KMS-11 (cell line): ENCODE measurements at regions not wholly inside any gene's neighbourhood (a gene's known extent, or its start where the extent isn't known, plus 50 kb on each side); places are given as distances from the start of the nearest gene placed in this dataset.

Source experiments
- H2AFZ ChIP-seq: fragments of 200-600 bp; sonication (generic); 2 replicates; pipeline ENCODE4 v1.6.1; 2016; ENCODE audit warnings: antibody characterized with exemption, mixed run types, low read depth
- H3K27ac ChIP-seq: fragments of 200-600 bp; sonication (generic); 2 replicates; pipeline ENCODE4 v1.6.1; 2016; ENCODE audit warnings: mild to moderate bottlenecking, mixed run types
- H3K27me3 ChIP-seq: fragments of 200-600 bp; sonication (generic); 2 replicates; pipeline ENCODE4 v1.6.1; 2017; ENCODE audit warnings: mild to moderate bottlenecking, low read depth, mixed run types, moderate library complexity; ENCODE audit not compliant: insufficient read depth
- H3K36me3 ChIP-seq: fragments of 200-600 bp; sonication (generic); 2 replicates; pipeline ENCODE4 v1.6.1; 2017; ENCODE audit warnings: mild to moderate bottlenecking, mixed run types; ENCODE audit not compliant: insufficient read depth
- H3K4me1 ChIP-seq: fragments of 200-600 bp; sonication (generic); 2 replicates; pipeline ENCODE4 v1.6.1; 2016; ENCODE audit warnings: mild to moderate bottlenecking, low read depth, mixed run types; ENCODE audit not compliant: poor library complexity, severe bottlenecking
- H3K4me2 ChIP-seq: fragments of 200-600 bp; sonication (generic); 2 replicates; pipeline ENCODE4 v1.7.0; 2016; ENCODE audit warnings: mild to moderate bottlenecking, mixed run types
- H3K4me3 ChIP-seq: fragments of 200-600 bp; sonication (generic); IDR thresholded peaks from 2 replicates; pipeline ENCODE4 v1.6.1; 2017; ENCODE audit warnings: low read depth, low read length, mixed read lengths; ENCODE audit not compliant: insufficient read depth
- H3K79me2 ChIP-seq: fragments of 200-600 bp; sonication (generic); 2 replicates; pipeline ENCODE4 v1.6.1; 2016; ENCODE audit warnings: low read depth, mixed run types; ENCODE audit not compliant: insufficient read depth
- H3K9ac ChIP-seq: fragments of 200-600 bp; sonication (generic); 2 replicates; pipeline ENCODE4 v1.6.1; 2016; ENCODE audit warnings: mild to moderate bottlenecking, mixed run types
- H4K20me1 ChIP-seq: fragments of 200-600 bp; sonication (generic); 2 replicates; pipeline ENCODE4 v1.6.1; 2016; ENCODE audit warnings: mild to moderate bottlenecking, mixed run types; ENCODE audit not compliant: insufficient read depth
- TF ChIP-seq, protein P1 (sequence below): fragments of 200-600 bp; sonication (generic); conservative IDR thresholded peaks from 2 replicates; pipeline ENCODE4 v1.6.1; 2017; ENCODE audit warnings: low read depth, mild to moderate bottlenecking, antibody characterized with exemption, low read length, moderate library complexity, mixed read lengths

DNA sequence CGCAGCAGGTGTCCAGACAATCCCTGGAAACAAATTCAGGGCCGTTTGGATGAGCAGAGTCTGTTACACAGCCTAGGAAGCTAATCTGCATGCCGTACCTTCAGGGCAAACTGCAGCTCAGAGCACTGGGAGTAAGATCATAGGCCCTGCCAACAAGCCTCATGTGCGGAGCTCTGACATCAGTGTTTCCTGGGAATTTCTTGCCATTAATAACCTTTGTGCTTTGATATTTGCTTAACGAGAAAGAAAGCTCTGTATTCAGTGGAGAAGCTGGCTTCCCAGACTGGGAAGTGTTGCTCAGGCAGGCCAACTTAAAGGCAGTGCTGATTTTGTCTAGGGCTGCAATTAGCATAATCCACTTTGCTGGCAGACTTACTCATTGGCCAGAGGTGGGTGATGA is 116.1 kb upstream of the KLHL25 start:
- Histone ChIP-seq H2AFZ (no peak overlapping the region), H3K27me3 (no peaks in the 10 kb centered on the region)

DNA sequence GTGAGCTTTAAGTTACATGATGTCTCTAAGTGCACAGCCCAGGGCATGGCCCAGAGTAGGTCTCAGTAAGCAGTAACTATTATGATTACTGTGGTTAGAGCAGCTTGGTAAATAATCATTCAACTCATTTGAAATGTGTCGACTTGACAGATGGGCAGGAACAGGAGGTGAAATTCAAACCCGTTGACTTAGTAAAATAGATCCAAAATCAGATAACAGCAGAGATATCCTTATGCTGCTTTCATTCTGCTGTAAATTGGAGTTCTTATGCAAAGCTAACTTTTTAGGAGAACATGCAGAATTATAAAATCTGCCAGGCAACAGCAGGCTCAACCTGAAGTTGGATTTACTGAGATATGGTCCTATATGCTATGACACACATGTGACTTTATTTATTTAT is 118.7 kb upstream of the KLHL25 start:
- H3K9ac ChIP-seq = no peak overlapping the region
- peaks cover 42% of the 10 kb centered on the region for H3K4me1 ChIP-seq
- no peaks in the 10 kb centered on the region for H3K79me2 ChIP-seq
- no peaks in the 10 kb centered on the region for H3K27me3 ChIP-seq
- H3K36me3 ChIP-seq = no peaks in the 10 kb centered on the region
- H3K4me3 ChIP-seq = no peak overlapping the region
- no peak overlapping the region for H3K27ac ChIP-seq
- H2AFZ ChIP-seq = no peak overlapping the region
- no peak overlapping the region for H3K4me2 ChIP-seq
- TF ChIP-seq, protein P1, sequence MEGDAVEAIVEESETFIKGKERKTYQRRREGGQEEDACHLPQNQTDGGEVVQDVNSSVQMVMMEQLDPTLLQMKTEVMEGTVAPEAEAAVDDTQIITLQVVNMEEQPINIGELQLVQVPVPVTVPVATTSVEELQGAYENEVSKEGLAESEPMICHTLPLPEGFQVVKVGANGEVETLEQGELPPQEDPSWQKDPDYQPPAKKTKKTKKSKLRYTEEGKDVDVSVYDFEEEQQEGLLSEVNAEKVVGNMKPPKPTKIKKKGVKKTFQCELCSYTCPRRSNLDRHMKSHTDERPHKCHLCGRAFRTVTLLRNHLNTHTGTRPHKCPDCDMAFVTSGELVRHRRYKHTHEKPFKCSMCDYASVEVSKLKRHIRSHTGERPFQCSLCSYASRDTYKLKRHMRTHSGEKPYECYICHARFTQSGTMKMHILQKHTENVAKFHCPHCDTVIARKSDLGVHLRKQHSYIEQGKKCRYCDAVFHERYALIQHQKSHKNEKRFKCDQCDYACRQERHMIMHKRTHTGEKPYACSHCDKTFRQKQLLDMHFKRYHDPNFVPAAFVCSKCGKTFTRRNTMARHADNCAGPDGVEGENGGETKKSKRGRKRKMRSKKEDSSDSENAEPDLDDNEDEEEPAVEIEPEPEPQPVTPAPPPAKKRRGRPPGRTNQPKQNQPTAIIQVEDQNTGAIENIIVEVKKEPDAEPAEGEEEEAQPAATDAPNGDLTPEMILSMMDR = no peak
- H4K20me1 ChIP-seq = no peaks in the 10 kb centered on the region

More for the DNA sequence above, 116.1 kb upstream of the KLHL25 start:
- peaks cover 17% of the 10 kb centered on the region for H3K4me1 ChIP-seq
- H3K36me3 ChIP-seq = no peaks in the 10 kb centered on the region
- H3K27ac ChIP-seq = no peak overlapping the region
- H3K4me3 ChIP-seq = no peak overlapping the region
- H4K20me1 ChIP-seq = no peaks in the 10 kb centered on the region
- H3K9ac ChIP-seq = no peak overlapping the region
- no peaks in the 10 kb centered on the region for H3K79me2 ChIP-seq
- TF ChIP-seq, protein P1 = no peak
- H3K4me2 ChIP-seq = no peak overlapping the region

DNA sequence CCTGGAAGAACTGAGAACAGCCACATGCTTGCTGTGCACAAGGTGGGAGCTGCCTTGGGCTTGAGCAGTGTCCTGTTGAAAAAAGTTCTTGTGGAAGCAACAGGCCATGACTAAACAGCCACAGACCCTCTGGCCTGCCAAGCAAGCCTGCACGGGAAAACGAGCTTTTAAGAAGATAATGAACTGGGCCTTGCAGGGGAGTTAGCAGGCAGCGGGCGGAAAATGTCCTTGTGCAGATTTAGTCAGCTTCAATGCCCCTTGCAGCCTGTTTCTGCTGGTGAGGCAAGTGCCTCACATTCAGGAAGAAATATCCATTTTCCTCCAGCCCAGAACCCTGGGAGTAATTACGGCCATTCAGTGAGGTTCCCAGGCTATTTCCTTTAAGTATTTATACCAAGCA is 126.2 kb upstream of the KLHL25 start:
- no peak overlapping the region for H2AFZ ChIP-seq
- no peak overlapping the region for H3K4me3 ChIP-seq
- H3K27me3 ChIP-seq = no peaks in the 10 kb centered on the region
- H4K20me1 ChIP-seq = no peaks in the 10 kb centered on the region
- H3K27ac ChIP-seq = no peak overlapping the region
- TF ChIP-seq, protein P1 = no peak
- H3K4me2 ChIP-seq = no peak overlapping the region
- no peaks in the 10 kb centered on the region for H3K36me3 ChIP-seq
- no peaks in the 10 kb centered on the region for H3K79me2 ChIP-seq
- no peak overlapping the region for H3K9ac ChIP-seq
- peaks cover 24% of the 10 kb centered on the region for H3K4me1 ChIP-seq

DNA sequence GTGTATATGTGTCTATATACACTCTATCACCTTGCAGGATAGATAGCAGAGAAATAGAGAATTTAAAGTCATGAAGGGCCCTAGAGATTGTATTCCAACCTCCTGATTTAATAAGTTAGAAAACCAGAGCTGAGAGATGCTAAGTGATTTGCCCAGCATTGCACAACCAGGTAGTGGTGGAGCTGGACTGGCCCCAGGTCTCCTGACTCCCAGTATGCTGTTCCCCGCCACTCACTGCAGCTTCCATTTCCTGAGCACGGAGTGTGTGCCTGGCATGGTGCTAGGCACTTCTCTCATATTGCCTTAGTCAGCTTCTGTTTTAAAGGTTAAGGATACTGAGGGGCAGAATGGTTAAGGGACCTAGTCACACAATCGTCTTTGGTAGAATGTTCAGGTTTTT is 129.4 kb upstream of the KLHL25 start:
- no peak overlapping the region for H3K27ac ChIP-seq
- H3K9ac ChIP-seq = no peak overlapping the region
- no peaks in the 10 kb centered on the region for H4K20me1 ChIP-seq
- no peaks in the 10 kb centered on the region for H3K79me2 ChIP-seq
- no peak overlapping the region for H3K4me3 ChIP-seq
- no peaks in the 10 kb centered on the region for H3K36me3 ChIP-seq
- TF ChIP-seq, protein P1 = no peak
- H3K4me1 ChIP-seq = no peaks in the 10 kb centered on the region
- H3K27me3 ChIP-seq = no peaks in the 10 kb centered on the region
- no peak overlapping the region for H3K4me2 ChIP-seq
- H2AFZ ChIP-seq = no peak overlapping the region
